Cardiac muscle cell (in vitro differentiated cells and primary cell): ENCODE measurements at regions not wholly inside any gene's neighbourhood (a gene's known extent, or its start where the extent isn't known, plus 50 kb on each side); places are given as distances from the start of the nearest gene placed in this dataset.
A peak's percentile ranks its signal among the peaks of the same experiment; 100 is the strongest.

Experiments used
- DNase-seq, 2 donors: peaks; one replicate each; pipeline versions ENCODE4 v3.0.0 to v3.0.0-alpha.2; 2010 to 2017; ENCODE audit warnings: low read depth in 1 of 2, low spot score in 1 of 2
- H3K27ac ChIP-seq: fragments of 200-600 bp; sonication (generic); 2 replicates; pipeline ENCODE4 v1.5.1; 2016
- H3K27me3 ChIP-seq: fragments of 200-600 bp; sonication (generic); 2 replicates; pipeline ENCODE4 v1.6.0; 2016; ENCODE audit warnings: control low read depth
- H3K36me3 ChIP-seq: fragments of 200-600 bp; sonication (generic); 2 replicates; pipeline ENCODE4 v1.5.1; 2016; ENCODE audit warnings: control low read depth
- H3K4me1 ChIP-seq: fragments of 200-600 bp; sonication (generic); 2 replicates; pipeline ENCODE4 v1.8.1; 2017; ENCODE audit warnings: low read depth, mild to moderate bottlenecking, mixed run types
- H3K4me3 ChIP-seq: fragments of 200-600 bp; sonication (generic); 2 replicates; pipeline ENCODE4 v1.5.1; 2016; ENCODE audit warnings: mild to moderate bottlenecking
- H3K9me3 ChIP-seq: fragments of 200-600 bp; sonication (generic); 2 replicates; pipeline ENCODE4 v1.5.1; 2017; ENCODE audit warnings: low read depth, mild to moderate bottlenecking, control low read depth
- CTCF ChIP-seq: IDR thresholded peaks from 2 replicates; pipeline ENCODE4 v1.5.1; 2012; ENCODE audit warnings: low read depth, mild to moderate bottlenecking, low read length

- Histone ChIP-seq H3K27ac (no peak overlapping the region), H3K4me3 (no peak overlapping the region), H3K27me3 (no peaks in the 10 kb centered on the region), H3K9me3 (no peaks in the 10 kb centered on the region), H3K36me3 (no peaks in the 10 kb centered on the region), H3K4me1 (peaks cover 11% of the 10 kb centered on the region)
- no peak for TF ChIP-seq CTCF
- DNase-seq: peak in 1 of 2 donors; percentile 49
Observed at GRCh38 chr21:41071258-41072171, 96.4 kb upstream of the BACE2 start.

- Histone ChIP-seq H3K36me3 (no peaks in the 10 kb centered on the region), H3K4me1 (peaks cover 4% of the 10 kb centered on the region), H3K27ac (no peak overlapping the region), H3K9me3 (no peaks in the 10 kb centered on the region), H3K27me3 (no peaks in the 10 kb centered on the region), H3K4me3 (no peak overlapping the region)
- DNase-seq: no peak
- no peak for TF ChIP-seq CTCF
Observed at GRCh38 chr21:41073558-41073957, 94.4 kb upstream of the BACE2 start.

DNA sequence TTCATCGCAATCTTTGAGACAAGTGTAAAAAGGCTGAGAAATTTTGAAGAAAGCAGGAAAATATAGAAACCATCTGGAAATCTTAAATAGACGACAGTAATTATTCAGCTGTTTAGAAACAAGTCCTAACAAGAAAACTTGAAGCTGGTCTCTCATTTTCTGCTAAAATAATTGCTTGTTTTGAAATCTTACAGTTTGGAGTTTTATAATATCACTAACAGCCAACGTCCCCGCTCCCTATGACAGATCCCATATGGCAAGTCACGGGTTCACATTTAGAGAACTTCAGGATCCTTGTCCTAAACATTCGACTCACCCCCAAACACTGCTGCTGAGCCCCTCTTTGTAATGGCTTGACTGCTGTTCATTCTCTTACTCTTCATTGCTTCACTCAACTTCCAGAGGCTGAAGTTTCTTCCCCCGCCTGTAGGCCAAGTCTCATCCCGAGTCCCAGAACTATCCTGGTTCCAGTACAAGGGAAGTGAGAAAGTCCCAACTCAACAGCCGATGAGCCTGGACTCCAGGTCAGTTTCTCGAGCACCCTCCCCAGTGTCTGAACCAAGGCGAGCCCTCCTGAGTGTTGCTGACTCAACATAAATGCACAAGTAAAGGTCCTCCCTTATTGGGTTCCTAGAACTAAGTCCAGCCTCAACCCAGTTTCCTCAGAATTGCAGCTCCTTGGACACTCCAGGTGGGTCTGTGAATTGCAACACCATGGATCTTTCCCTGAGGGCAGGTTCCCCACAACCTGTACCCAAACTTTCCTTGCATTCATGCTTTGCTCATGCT, 93.4 kb upstream of the BACE2 start:
- Histone ChIP-seq H3K27me3 (no peaks in the 10 kb centered on the region), H3K36me3 (no peaks in the 10 kb centered on the region), H3K4me3 (no peak overlapping the region), H3K9me3 (no peaks in the 10 kb centered on the region), H3K4me1 (no peaks in the 10 kb centered on the region), H3K27ac (no peak overlapping the region)
- DNase-seq: no peak
- TF ChIP-seq CTCF: no peak

DNA sequence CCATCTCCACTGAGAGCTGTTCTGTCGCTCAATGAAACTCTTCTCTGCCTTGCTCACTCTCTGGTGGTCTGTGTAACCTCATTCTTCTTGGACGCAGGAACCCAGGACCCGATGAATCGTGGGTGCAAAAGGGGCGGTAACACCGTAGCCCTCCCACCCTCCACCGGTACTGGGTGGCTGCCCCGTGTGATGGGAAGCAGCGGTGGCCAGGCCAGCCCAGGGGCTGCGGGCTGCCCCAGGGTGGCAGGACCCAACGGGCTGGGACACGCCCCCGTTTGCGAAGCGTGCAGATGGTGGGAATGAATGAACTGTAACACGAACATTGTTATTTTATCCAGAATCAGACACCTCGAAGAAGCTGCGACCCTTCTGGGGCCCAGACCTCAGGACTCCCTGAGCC, 92.3 kb upstream of the BACE2 start:
- Histone ChIP-seq H3K27ac (no peak overlapping the region), H3K9me3 (no peaks in the 10 kb centered on the region), H3K4me1 (no peaks in the 10 kb centered on the region), H3K4me3 (no peak overlapping the region), H3K36me3 (no peaks in the 10 kb centered on the region), H3K27me3 (no peaks in the 10 kb centered on the region)
- no peak for DNase-seq
- TF ChIP-seq CTCF: no peak

GRCh38 chr21:41076064-41076463, 91.9 kb upstream of the BACE2 start:
- TF ChIP-seq CTCF: no peak
- Histone ChIP-seq H3K9me3 (no peaks in the 10 kb centered on the region), H3K4me1 (no peaks in the 10 kb centered on the region), H3K27ac (no peak overlapping the region), H3K4me3 (no peak overlapping the region), H3K36me3 (no peaks in the 10 kb centered on the region), H3K27me3 (no peaks in the 10 kb centered on the region)
- DNase-seq: no peak
